ENCODE measurements at regions not wholly inside any gene's neighbourhood (a gene's known extent, or its start where the extent isn't known, plus 50 kb on each side); places are given as distances from the start of the nearest gene placed in this dataset.

- TF ChIP-seq CTCF (IDR thresholded peaks at IDR 0.05) (no peak), POLR2A (IDR thresholded peaks at IDR 0.05) (no peak)
These were observed 1206.5 kb upstream of the FLRT2 start for GRCh38 chr14:84323450-84323849.
